Heart right ventricle (tissue), 16 donors: ENCODE measurements at regions not wholly inside any gene's neighbourhood (a gene's known extent, or its start where the extent isn't known, plus 50 kb on each side); places are given as distances from the start of the nearest gene placed in this dataset.

Experiments used
- ATAC-seq, 8 donors: fragments of 200-7000 bp; cut with Tn5 transposase; one replicate each; pipeline ENCODE4 v1.9.1; 2020; ENCODE audit warnings: mild to moderate bottlenecking in 8 of 8, moderate library complexity in 8 of 8, moderate number of reproducible peaks in 1 of 8
- DNase-seq, 2 donors: peaks; one replicate each; pipeline ENCODE4 v3.0.0-alpha.2; 2020
- H3K27ac ChIP-seq, 10 donors: fragments of 200-600 bp; sonication (generic) in 2 of 10; one replicate each; pipeline versions ENCODE4 v1.5.0 to v1.8.0; 2020 to 2022; ENCODE audit warnings: mild to moderate bottlenecking in 3 of 10
- H3K27me3 ChIP-seq, 7 donors: fragments of 200-600 bp; one replicate each; pipeline ENCODE4 v1.8.0; 2021 to 2022; ENCODE audit warnings: mild to moderate bottlenecking in 2 of 7
- H3K36me3 ChIP-seq, 9 donors: fragments of 200-600 bp; sonication (generic) in 1 of 9; one replicate each; pipeline versions ENCODE4 v1.5.0 to v1.8.0; 2020 to 2022; ENCODE audit warnings: mild to moderate bottlenecking in 2 of 9
- H3K4me1 ChIP-seq, 9 donors: fragments of 200-600 bp; sonication (generic) in 1 of 9; one replicate each; pipeline versions ENCODE4 v1.5.0 to v1.8.0; 2020 to 2022; ENCODE audit warnings: mild to moderate bottlenecking in 4 of 9
- H3K4me3 ChIP-seq, 10 donors: fragments of 200-600 bp; sonication (generic) in 2 of 10; one replicate each; pipeline versions ENCODE4 v1.5.0 to v1.8.0; 2020 to 2022; ENCODE audit warnings: mild to moderate bottlenecking in 7 of 10, moderate library complexity in 2 of 10
- H3K9me3 ChIP-seq, 11 donors: fragments of 200-600 bp in 10 of 11; sonication (generic) in 2 of 11; one replicate each; pipeline versions ENCODE4 v1.5.0 to v1.8.0; 2013 to 2022; ENCODE audit warnings: mild to moderate bottlenecking in 2 of 11, control low read depth in 1 of 11, moderate library complexity in 1 of 11
- CTCF ChIP-seq, 9 donors: fragments of 200-600 bp; sonication (generic) in 2 of 9; IDR thresholded peaks; one replicate each; pipeline versions ENCODE4 v1.5.0 to v1.8.0; 2021 to 2022; ENCODE audit warnings: antibody characterized with exemption in 9 of 9, mild to moderate bottlenecking in 5 of 9, moderate library complexity in 1 of 9
- WGBS, 2 donors: extraction: QIAGEN DNeasy Blood & Tissue Kit; methylation state at CpG; one replicate each; pipeline ENCODE4 v1.1.7; 2013; ENCODE audit warnings: inconsistent platforms in 1 of 2; 5-methylcytosine and 5-hydroxymethylcytosine counted together
- intact Hi-C, 10 donors: fragments of 100-400 bp; cut with DNase I; formaldehyde crosslinking; loops; one replicate each; pipeline versions ENCODE4 v1.11.1 to v1.14.2; 2022
- donor health status: Arrhythmogenic right ventricular cardiomyopathy.
- donor health status: ischemic (EF 13 %, LVEDD 7.1; RV severe dilation, severe dysfunction).
- donor health status: healthy with polysubstance abuse.
- donor health status: DM: no; HTN: yes; CAD: no.
- donor health status: DM: no; HTN: no; CAD: no.
- donor health status: ischemic (EF 25% LVEDD 6.9; RV normal size, moderate dysfunction).
- donor health status: ischemic (EF 25% LVEDD 5.7; RV mildly dilated, moderate dysfunction).
- donor health status: healthy.
- donor health status: DM: yes; HTN: yes; CAD: no.
- donor health status: Ischemic cardiomyopathy.
- donor health status: ischemic (EF 35%, LVEDD 5.7; RV mildly dilated, moderate dysfunction).
- donor health status: nonischemic (EF 11% LVEDD 7.7; RV severe dilation, severe dysfunction).
- donor health status: DM: yes; HTN: yes; CAD: no.
- donor health status: PGD.
- donor health status: ischemic (EF 29% LVEDD 5.4; RV normal size, mild dysfunction).
- donor health status: nonischemic (EF 23%, LVEDD 6.1; RV moderate dilation, normal function).

DNA sequence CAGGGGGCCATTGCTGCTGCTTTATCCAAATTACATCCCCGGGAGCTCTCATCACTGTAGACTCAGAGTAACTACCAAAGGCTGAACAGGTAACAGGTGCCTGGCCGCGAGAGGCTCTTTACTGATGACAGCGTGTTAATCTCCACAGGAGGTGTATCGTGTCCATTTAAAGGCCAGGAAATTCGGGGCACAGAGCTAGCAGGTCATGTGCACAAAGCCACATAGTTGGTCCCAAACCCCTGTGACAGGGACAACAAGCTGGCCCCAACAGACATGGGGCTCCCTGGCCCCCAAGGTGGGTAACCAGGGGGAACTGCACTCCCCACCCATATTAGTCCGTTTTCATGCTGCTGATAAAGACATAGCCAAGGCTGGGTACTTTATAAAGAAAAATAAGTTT lies 55.3 kb upstream of the RBFOX3 start:
- DNase-seq (no peak), ATAC-seq (no peak)
- H3K36me3 ChIP-seq, result no peaks in the 10 kb centered on the region
- H3K4me3 ChIP-seq, result no peak overlapping the region
- 74 to 77% methylated on average over 7 of the region's 7 CpGs for WGBS, 2 donors
- H3K4me1 ChIP-seq, result peaks cover 0 to 20% (median 8%) of the 10 kb centered on the region in 9 donors
- intact Hi-C loops, result no loop called here
- H3K27me3 ChIP-seq, result peaks cover 0 to 43% (median 32%) of the 10 kb centered on the region in 7 donors
- TF ChIP-seq CTCF (IDR thresholded peaks at IDR 0.05), result no peak
- no peak overlapping the region for H3K27ac ChIP-seq
- H3K9me3 ChIP-seq, result peaks cover 0 to 15% (median 0%) of the 10 kb centered on the region in 11 donors

DNA sequence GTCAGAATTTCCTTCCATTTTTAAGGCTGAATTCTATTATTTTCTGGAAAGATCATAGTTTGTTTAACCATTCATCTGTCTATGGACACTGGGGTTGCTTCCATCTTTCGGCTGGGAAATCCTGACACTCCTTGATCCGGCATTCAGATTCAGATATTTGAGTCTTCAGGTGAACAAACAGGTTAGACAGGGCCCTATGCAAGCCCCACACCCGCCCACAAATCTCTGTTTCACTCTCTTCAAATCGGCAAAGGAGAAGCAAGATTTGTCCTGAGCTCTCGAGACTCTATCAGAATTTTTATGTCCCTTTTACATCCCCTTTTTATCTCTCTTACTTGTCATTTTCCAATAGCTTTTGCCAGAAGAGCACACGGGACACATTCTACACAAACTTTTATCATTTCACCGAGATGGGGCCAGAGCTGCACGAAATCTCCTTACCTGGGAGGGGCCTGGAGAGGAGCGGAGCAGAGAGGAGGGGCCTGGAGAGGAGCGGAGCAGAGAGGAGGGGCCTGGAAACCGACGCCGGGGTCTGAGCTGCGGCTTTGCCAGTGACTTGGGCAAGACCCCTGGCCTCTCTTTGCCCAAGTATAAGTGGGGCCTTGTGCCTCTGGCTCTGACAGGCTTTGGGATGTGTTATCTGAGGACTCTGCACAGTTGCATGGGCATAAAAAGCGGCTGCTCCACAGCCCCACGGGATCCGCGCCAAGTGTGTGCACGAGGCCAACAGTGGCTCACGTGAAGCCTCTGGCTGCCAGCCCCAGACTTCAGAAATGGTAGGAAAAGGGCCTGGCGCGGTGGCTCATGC lies 54.3 kb upstream of the RBFOX3 start:
- 17 to 18% methylated on average over 22 of the region's 22 CpGs for WGBS, 2 donors
- ATAC-seq (peak; percentile 77 to 92 (median 84)), DNase-seq (peak; percentile 74 to 81)
- Histone ChIP-seq H3K9me3 (peaks cover 0 to 21% (median 0%) of the 10 kb centered on the region in 11 donors), H3K36me3 (no peaks in the 10 kb centered on the region), H3K27ac (no peak overlapping the region), H3K4me1 (peaks cover 0 to 20% (median 8%) of the 10 kb centered on the region in 9 donors), H3K27me3 (peaks cover 0 to 33% (median 23%) of the 10 kb centered on the region in 7 donors), H3K4me3 (no peak overlapping the region)
- intact Hi-C loops, result no loop called here
- TF ChIP-seq CTCF (IDR thresholded peaks at IDR 0.05), result no peak

DNA sequence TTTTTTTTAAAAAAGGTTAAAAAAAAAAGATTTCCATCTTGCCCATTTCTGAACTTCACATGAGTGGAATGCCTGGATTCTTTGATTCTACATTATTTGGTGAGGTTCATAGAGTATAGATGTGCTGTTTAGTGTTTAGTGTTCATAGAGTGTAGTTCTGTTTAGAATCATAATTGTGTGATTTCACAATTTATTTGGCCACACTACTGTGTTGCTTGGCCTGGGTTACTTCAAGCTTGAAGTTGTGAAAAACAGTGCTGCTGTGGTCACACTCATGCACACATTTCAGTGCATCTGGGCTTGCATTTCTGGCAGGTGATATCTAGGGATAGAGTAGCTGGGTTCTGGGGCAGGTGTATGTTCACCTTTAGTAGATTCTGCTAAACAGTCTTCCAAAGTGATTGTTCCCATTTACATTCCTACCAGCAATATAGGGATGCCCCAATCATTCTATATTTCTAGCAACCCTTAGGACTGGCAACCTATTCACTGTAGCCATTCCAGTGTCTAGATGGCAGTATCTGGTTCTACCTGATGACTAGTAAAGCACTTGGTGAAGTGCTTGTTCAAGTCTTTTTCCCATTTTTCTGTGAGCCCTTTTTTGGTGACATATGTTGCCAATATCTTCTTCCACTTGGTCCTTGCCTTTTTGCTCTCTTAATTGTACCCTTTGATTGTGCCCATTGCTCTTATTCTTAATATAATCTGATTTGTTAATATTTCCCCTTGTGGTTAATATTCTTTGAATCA lies 50.6 kb upstream of the RBFOX3 start:
- Histone ChIP-seq H3K4me1 (peaks cover 0 to 20% (median 8%) of the 10 kb centered on the region in 9 donors), H3K27ac (no peak overlapping the region), H3K4me3 (no peak overlapping the region), H3K27me3 (peaks cover 0 to 38% (median 25%) of the 10 kb centered on the region in 7 donors), H3K36me3 (no peaks in the 10 kb centered on the region), H3K9me3 (peaks cover 0 to 21% (median 0%) of the 10 kb centered on the region in 11 donors)
- TF ChIP-seq CTCF (IDR thresholded peaks at IDR 0.05), result no peak
- DNase-seq (no peak), ATAC-seq (no peak)
- intact Hi-C loops, result no loop called here
